ENCODE measurements at regions not wholly inside any gene's neighbourhood (a gene's known extent, or its start where the extent isn't known, plus 50 kb on each side); places are given as distances from the start of the nearest gene placed in this dataset.

- no peak for TF ChIP-seq RBM22 (IDR thresholded peaks at IDR 0.05; ENCODE audit: low read depth, low read length, poor library complexity, severe bottlenecking)
- TF ChIP-seq CHAMP1 (IDR thresholded peaks at IDR 0.05), result no peak
- TF ChIP-seq USF1 (CRISPR knock-in tag; IDR thresholded peaks at IDR 0.05), result no peak
- TF ChIP-seq FOXP4 (CRISPR knock-in tag; IDR thresholded peaks at IDR 0.05; ENCODE audit: borderline replicate concordance), result no peak
- no peak for TF ChIP-seq CTCF (IDR thresholded peaks at IDR 0.05 in 2 of 3, conservative IDR thresholded peaks at IDR 0.05 in 1 of 3; ENCODE audit: insufficient read depth in 2 of 3, low read depth in 1 of 3, low read length in 3 of 3)
- TF ChIP-seq EGR1 (conservative IDR thresholded peaks at IDR 0.05), result no peak
- TF ChIP-seq FOXK2 (conservative IDR thresholded peaks at IDR 0.05 in 1 of 2, IDR thresholded peaks at IDR 0.05 in 1 of 2; ENCODE audit: low read depth in 2 of 2), result no peak
- no peak for TF ChIP-seq ZNF584 (CRISPR knock-in tag; IDR thresholded peaks at IDR 0.05; ENCODE audit: low read depth)
- no peak for TF ChIP-seq POLR2AphosphoS2 (IDR thresholded peaks at IDR 0.05; ENCODE audit: low read length)
- no peak for TF ChIP-seq TCF7L2 (IDR thresholded peaks at IDR 0.05; ENCODE audit: low read depth, low read length)
- no peak for TF ChIP-seq SP1 (CRISPR knock-in tag; IDR thresholded peaks at IDR 0.05)
- TF ChIP-seq NR3C1 (CRISPR knock-in tag; IDR thresholded peaks at IDR 0.05), result no peak
Measured at GRCh38 chr3:176647987-176648386, 549.3 kb downstream of the TBL1XR1 start.

All from K562 (cell line).